ENCODE measurements at regions not wholly inside any gene's neighbourhood (a gene's known extent, or its start where the extent isn't known, plus 50 kb on each side); places are given as distances from the start of the nearest gene placed in this dataset.

- no peak for DNase-seq
These were observed 322.8 kb downstream of the UACA start for GRCh38 chr15:70440416-70441138.

GRCh38 chr15:70439880-70440279, 323.5 kb downstream of the UACA start:
- no peak for DNase-seq

- no peak for DNase-seq
These were observed 324.0 kb downstream of the UACA start for GRCh38 chr15:70439304-70439877.

GRCh38 chr15:70438776-70439175, 324.6 kb downstream of the UACA start:
- no peak for DNase-seq

- DNase-seq = no peak
These were observed 325.4 kb downstream of the UACA start for GRCh38 chr15:70437882-70438451.

GRCh38 chr15:70437089-70437488, 326.3 kb downstream of the UACA start:
- no peak for DNase-seq

GRCh38 chr15:70436428-70436827, 326.9 kb downstream of the UACA start:
- DNase-seq = no peak

GRCh38 chr15:70435872-70436271, 327.5 kb downstream of the UACA start:
- DNase-seq = no peak

- DNase-seq = no peak
These were observed 328.0 kb downstream of the UACA start for GRCh38 chr15:70435369-70435768.

- DNase-seq = no peak
These were observed 329.6 kb downstream of the UACA start for GRCh38 chr15:70433586-70434324.

GRCh38 chr15:70432924-70433495, 330.3 kb downstream of the UACA start:
- no peak for DNase-seq

GRCh38 chr15:70431854-70432253, 331.5 kb downstream of the UACA start:
- no peak for DNase-seq

- DNase-seq = no peak
These were observed 332.4 kb upstream of the TLE3 start for GRCh38 chr15:70430069-70430468.

- no peak for DNase-seq
These were observed 331.5 kb upstream of the TLE3 start for GRCh38 chr15:70429056-70429722.

- DNase-seq = no peak
These were observed 330.6 kb upstream of the TLE3 start for GRCh38 chr15:70428211-70428822.

GRCh38 chr15:70427167-70428120, 329.7 kb upstream of the TLE3 start:
- no peak for DNase-seq

- DNase-seq = no peak
These were observed 328.5 kb upstream of the TLE3 start for GRCh38 chr15:70426096-70426821.

GRCh38 chr15:70424937-70425411, 327.3 kb upstream of the TLE3 start:
- no peak for DNase-seq

- no peak for DNase-seq
These were observed 325.6 kb upstream of the TLE3 start for GRCh38 chr15:70423267-70423666.

GRCh38 chr15:70422342-70422741, 324.6 kb upstream of the TLE3 start:
- DNase-seq = no peak
